PC-9 (cell line): ENCODE measurements at regions not wholly inside any gene's neighbourhood (a gene's known extent, or its start where the extent isn't known, plus 50 kb on each side); places are given as distances from the start of the nearest gene placed in this dataset.

Experiments
- BruUV-seq: library from RNA; stranded (reverse); fragments of 400-500 nt; replicated peaks from 2 replicates; lab custom pipeline; 2021; lab: Mats Ljungman, UMichigan
- CTCF ChIA-PET: fragments of 300-600 bp; sonication (Branson Sonifier 250); formaldehyde crosslinking; loops from one replicate; lab custom pipeline; 2022; ENCODE audit warnings: antibody characterized with exemption; lab: Charles Lee
- POLR2A ChIA-PET: fragments of 300-600 bp; sonication (Branson Sonifier 250); formaldehyde crosslinking; loops from one replicate; lab custom pipeline; 2022; ENCODE audit warnings: antibody characterized with exemption; ENCODE audit not compliant: unreplicated experiment; lab: Charles Lee
- DNase-seq, 2 experiments: peaks; one replicate each; pipeline versions ENCODE4 v3.0.0 to v3.0.0-alpha.2; 2015 to 2022; ENCODE audit warnings: mixed read lengths in 1 of 2
- H2AFZ ChIP-seq: fragments of 200-600 bp; sonication (generic); 2 replicates; pipeline ENCODE4 v1.8.1; 2017; ENCODE audit warnings: antibody characterized with exemption
- H3F3A ChIP-seq: fragments of 200-600 bp; sonication (generic); 2 replicates; pipeline ENCODE4 v1.8.1; 2017; ENCODE audit warnings: antibody characterized with exemption, mild to moderate bottlenecking, low read depth; ENCODE audit not compliant: insufficient read depth
- H3K27ac ChIP-seq: fragments of 200-600 bp; sonication (generic); 2 replicates; pipeline ENCODE4 v1.6.1; 2016; ENCODE audit warnings: mixed run types
- H3K27me3 ChIP-seq: fragments of 200-600 bp; sonication (generic); 2 replicates; pipeline ENCODE4 v1.6.1; 2016; ENCODE audit warnings: low read depth, mixed run types; ENCODE audit not compliant: insufficient read depth
- H3K36me3 ChIP-seq: fragments of 200-600 bp; sonication (generic); 2 replicates; pipeline ENCODE4 v1.6.1; 2016; ENCODE audit warnings: low read depth, mixed run types
- H3K4me1 ChIP-seq: fragments of 200-600 bp; sonication (generic); replicated peaks from 2 replicates; pipeline ENCODE4 v1.6.1; 2016; ENCODE audit warnings: mixed run types; ENCODE audit not compliant: insufficient read depth
- H3K4me2 ChIP-seq: fragments of 200-600 bp; sonication (generic); 2 replicates; pipeline ENCODE4 v1.6.1; 2017; ENCODE audit warnings: mixed run types
- H3K4me3 ChIP-seq: fragments of 200-600 bp; sonication (generic); 2 replicates; pipeline ENCODE4 v1.6.1; 2016; ENCODE audit warnings: mixed run types
- H3K79me2 ChIP-seq: fragments of 200-600 bp; sonication (generic); 2 replicates; pipeline ENCODE4 v1.6.1; 2017; ENCODE audit warnings: low read depth, mixed run types
- H3K9me2 ChIP-seq: fragments of 200-600 bp; sonication (generic); 2 replicates; pipeline ENCODE4 v1.8.1; 2017; ENCODE audit warnings: mild to moderate bottlenecking; ENCODE audit not compliant: insufficient read depth
- H3K9me3 ChIP-seq: fragments of 200-600 bp; sonication (generic); 2 replicates; pipeline ENCODE4 v1.8.1; 2016; ENCODE audit warnings: low read depth; ENCODE audit not compliant: insufficient read depth
- H4K20me1 ChIP-seq: fragments of 200-600 bp; sonication (generic); 2 replicates; pipeline ENCODE4 v1.8.1; 2017; ENCODE audit not compliant: insufficient read depth
- CTCF ChIP-seq: fragments of 200-600 bp; sonication (generic); conservative IDR thresholded peaks from 2 replicates; pipeline ENCODE4 v1.6.1; 2017; ENCODE audit warnings: mixed run types, antibody characterized with exemption, mild to moderate bottlenecking, moderate library complexity
- EZH2 ChIP-seq: fragments of 200-600 bp; sonication (generic); IDR thresholded peaks from 2 replicates; pipeline ENCODE4 v1.8.0; 2017; ENCODE audit warnings: antibody characterized with exemption, low read depth
- intact Hi-C: fragments of 100-400 bp; cut with micrococcal nuclease; formaldehyde crosslinking; loops from one replicate; pipeline ENCODE4 v1.10.0; 2022; ENCODE audit not compliant: unreplicated experiment

- Histone ChIP-seq H3K4me3 (no peak overlapping the region), H3K79me2 (no peaks in the 10 kb centered on the region), H3K36me3 (no peaks in the 10 kb centered on the region), H3K9me3 (no peaks in the 10 kb centered on the region), H4K20me1 (no peaks in the 10 kb centered on the region), H3K4me2 (no peak overlapping the region), H3K27ac (no peak overlapping the region), H3F3A (no peaks in the 10 kb centered on the region), H3K27me3 (no peaks in the 10 kb centered on the region), H2AFZ (no peak overlapping the region), H3K9me2 (no peaks in the 10 kb centered on the region), H3K4me1 (no peaks in the 10 kb centered on the region)
- intact Hi-C loops: no loop called here
- BruUV-seq: no TSS peak
- ChIA-PET POLR2A (no interaction called here), CTCF (no interaction called here)
- TF ChIP-seq CTCF (no peak), EZH2 (no peak)
- no peak for DNase-seq
Observed at GRCh38 chr13:55788548-55788947, 1352.2 kb upstream of the PRR20A start.

- Histone ChIP-seq H3K4me2 (no peak overlapping the region), H3F3A (no peaks in the 10 kb centered on the region), H3K4me3 (no peak overlapping the region), H3K9me2 (no peaks in the 10 kb centered on the region), H2AFZ (no peak overlapping the region), H3K4me1 (no peaks in the 10 kb centered on the region), H3K79me2 (no peaks in the 10 kb centered on the region), H4K20me1 (no peaks in the 10 kb centered on the region), H3K27me3 (no peaks in the 10 kb centered on the region), H3K9me3 (no peaks in the 10 kb centered on the region), H3K27ac (no peak overlapping the region), H3K36me3 (no peaks in the 10 kb centered on the region)
- CTCF ChIA-PET: no interaction called here
- POLR2A ChIA-PET: no interaction called here
- intact Hi-C loops: no loop called here
- TF ChIP-seq CTCF: no peak
- TF ChIP-seq EZH2: no peak
- no peak for DNase-seq
- BruUV-seq: no TSS peak
Observed at GRCh38 chr13:55792544-55793193, 1348.0 kb upstream of the PRR20A start.

- BruUV-seq: no TSS peak
- intact Hi-C loops: no loop called here
Observed at GRCh38 chr13:55815458-55816033, 1325.2 kb upstream of the PRR20A start.

More at GRCh38 chr13:55815458-55816033, 1325.2 kb upstream of the PRR20A start:
- Histone ChIP-seq H3K79me2 (no peaks in the 10 kb centered on the region), H3K4me1 (no peaks in the 10 kb centered on the region), H3K36me3 (no peaks in the 10 kb centered on the region), H3K9me3 (no peaks in the 10 kb centered on the region), H3K27ac (no peak overlapping the region), H3K27me3 (no peaks in the 10 kb centered on the region), H3K4me2 (no peak overlapping the region), H2AFZ (no peak overlapping the region), H3F3A (no peaks in the 10 kb centered on the region), H4K20me1 (no peaks in the 10 kb centered on the region), H3K9me2 (no peaks in the 10 kb centered on the region), H3K4me3 (no peak overlapping the region)
- ChIA-PET CTCF (no interaction called here), POLR2A (no interaction called here)
- no peak for TF ChIP-seq CTCF
- TF ChIP-seq EZH2: no peak
- DNase-seq: no peak
